Loucy (cell line): ENCODE measurements at regions not wholly inside any gene's neighbourhood (a gene's known extent, or its start where the extent isn't known, plus 50 kb on each side); places are given as distances from the start of the nearest gene placed in this dataset.
"Not testable (repeated sequence)": the region's sequence is repeated elsewhere in the genome, so short reads cannot be mapped to it uniquely, and the experiment has no call there.

Source experiments
- CTCF ChIP-seq: fragments of 200-600 bp; sonication (generic); conservative IDR thresholded peaks from 2 replicates; pipeline ENCODE4 v1.5.1; 2014; ENCODE audit warnings: mild to moderate bottlenecking, antibody characterized with exemption, low read length
- EZH2phosphoT487 ChIP-seq: fragments of 200-600 bp; IDR thresholded peaks from 2 replicates; pipeline ENCODE4 v1.6.1; 2018; ENCODE audit warnings: antibody characterized with exemption, mild to moderate bottlenecking, moderate library complexity, borderline replicate concordance

- not testable (repeated sequence) for TF ChIP-seq CTCF, EZH2phosphoT487
Observed at GRCh38 chr14:105928171-105929111, 402.1 kb downstream of the TMEM121 start.
